K562 (cell line): ENCODE measurements at regions not wholly inside any gene's neighbourhood (a gene's known extent, or its start where the extent isn't known, plus 50 kb on each side); places are given as distances from the start of the nearest gene placed in this dataset.

Experiments used
- ATAC-seq: fragments of 200-7000 bp; cut with Tn5 transposase; 3 replicates; pipeline ENCODE4 v1.9.1; 2020; ENCODE audit warnings: moderate library complexity
- BruUV-seq: library from RNA; stranded (reverse); fragments of 400-500 nt; replicated peaks from 2 replicates; lab custom pipeline; 2021; lab: Mats Ljungman, UMichigan
- CTCF ChIA-PET: fragments of 300-600 bp; formaldehyde crosslinking; extraction: SDS; loops from one replicate; lab custom pipeline; 2021; ENCODE audit warnings: low intra/inter-chr PET ratio; lab: Yijun Ruan, JAX
- POLR2A ChIA-PET: fragments of 300-600, 350-650 bp; sonication (Branson Sonifier 250); formaldehyde crosslinking; extraction: SDS; loops from one replicate; lab custom pipeline; 2021; ENCODE audit warnings: antibody characterized with exemption, inconsistent platforms; lab: Yijun Ruan, JAX
- DNase-seq, 4 experiments: peaks; one replicate each; pipeline versions ENCODE4 v3.0.0 to v3.0.0-alpha.2; 2011 to 2018; ENCODE audit warnings: low spot score in 3 of 4, mixed read lengths in 3 of 4; ENCODE audit errors: extremely low read depth in 1 of 4
- FAIRE-seq: peaks from 2 replicates; lab custom pipeline; 2011; peaks lifted over from hg19 to GRCh38; lab: Jason Lieb, UNC
- H2AFZ ChIP-seq: 2 replicates; pipeline ENCODE4 v1.6.0; 2011; ENCODE audit warnings: low read depth, low read length, control low read depth, inconsistent platforms
- H3K27ac ChIP-seq: fragments of 200-600 bp; 3 replicates; pipeline ENCODE4 v1.8.0; 2011; ENCODE audit warnings: low read depth, mild to moderate bottlenecking, control low read depth, inconsistent platforms, low read length, moderate library complexity, mixed read lengths; ENCODE audit errors: extremely low read depth
- H3K27me3 ChIP-seq, 2 experiments: fragments of 300-600 bp in 1 of 2; 2 replicates in 1 of 2; 3 replicates in 1 of 2; pipeline versions ENCODE4 v1.6.0 to v1.8.0; 2011; ENCODE audit warnings: inconsistent platforms in 2 of 2, low read length in 2 of 2, mild to moderate bottlenecking in 1 of 2, mixed read lengths in 1 of 2, moderate library complexity in 1 of 2; ENCODE audit not compliant: control insufficient read depth in 2 of 2, insufficient read depth in 2 of 2
- H3K36me3 ChIP-seq: fragments of 300-600 bp; 3 replicates; pipeline ENCODE4 v1.8.0; 2011; ENCODE audit warnings: mild to moderate bottlenecking, low read length, inconsistent platforms; ENCODE audit not compliant: control insufficient read depth, insufficient read depth
- H3K4me1 ChIP-seq, 2 experiments: fragments of 200-600 bp in 1 of 2; replicated peaks in 1 of 2; 2 replicates in 1 of 2; 3 replicates in 1 of 2; pipeline versions ENCODE4 v1.5.1 to v1.8.0; 2011; ENCODE audit warnings: inconsistent platforms in 2 of 2, low read length in 2 of 2, mild to moderate bottlenecking in 1 of 2, mixed read lengths in 1 of 2, moderate library complexity in 1 of 2; ENCODE audit not compliant: control insufficient read depth in 2 of 2, insufficient read depth in 2 of 2
- H3K4me2 ChIP-seq: 2 replicates; pipeline ENCODE4 v1.6.1; 2011; ENCODE audit warnings: low read length, control low read depth, inconsistent platforms, mixed read lengths; ENCODE audit not compliant: insufficient read depth
- H3K4me3 ChIP-seq: fragments of 200-600 bp; sonication (generic), shearing (Covaris generic); 2 replicates; pipeline ENCODE4 v1.5.1; 2016; ENCODE audit warnings: control low read depth, inconsistent platforms
- H3K79me2 ChIP-seq: fragments of 200-600 bp; 3 replicates; pipeline ENCODE4 v1.8.0; 2011; ENCODE audit warnings: low read length, inconsistent platforms; ENCODE audit not compliant: control insufficient read depth, insufficient read depth
- H3K9ac ChIP-seq, 2 experiments: 2 replicates each; pipeline versions ENCODE4 v1.6.0 to v1.6.1; 2011; ENCODE audit warnings: low read depth in 2 of 2, low read length in 2 of 2, control low read depth in 1 of 2, inconsistent platforms in 1 of 2, mild to moderate bottlenecking in 1 of 2, mixed read lengths in 1 of 2; ENCODE audit not compliant: insufficient read depth in 1 of 2
- H3K9me1 ChIP-seq: one replicate; pipeline ENCODE4 v1.6.0; 2011; ENCODE audit warnings: inconsistent platforms, mild to moderate bottlenecking, low read length, moderate library complexity; ENCODE audit not compliant: control insufficient read depth, insufficient read depth
- H3K9me3 ChIP-seq: replicated peaks from 2 replicates; pipeline ENCODE4 v1.5.1; 2011; ENCODE audit warnings: low read depth, low read length, inconsistent platforms; ENCODE audit not compliant: control insufficient read depth, insufficient read depth
- H4K20me1 ChIP-seq: replicated peaks from 2 replicates; pipeline ENCODE4 v1.6.1; 2011; ENCODE audit warnings: low read length, inconsistent platforms, mixed read lengths; ENCODE audit not compliant: control insufficient read depth, insufficient read depth
- CBFB ChIP-seq: sonication (generic); formaldehyde crosslinking; IDR thresholded peaks from 2 replicates; pipeline ENCODE4 v1.4.0; 2020; ENCODE audit warnings: mild to moderate bottlenecking, missing genetic modification reagents
- DDX20 ChIP-seq: fragments of 450-650 bp; IDR thresholded peaks from 2 replicates; pipeline ENCODE4 v1.6.1; 2016; ENCODE audit warnings: missing genetic modification characterization, low read depth, mild to moderate bottlenecking, missing compliant biosample characterization, moderate library complexity
- ELF1 ChIP-seq: fragments of 200-800 bp; sonication (Bioruptor generic); IDR thresholded peaks from 2 replicates; pipeline ENCODE4 v1.6.1; 2016; ENCODE audit warnings: missing genetic modification characterization, missing compliant biosample characterization
- NFIC ChIP-seq: fragments of 450-650 bp; IDR thresholded peaks from 2 replicates; pipeline ENCODE4 v1.6.1; 2017; ENCODE audit warnings: mild to moderate bottlenecking, inconsistent platforms
- SNIP1 ChIP-seq: fragments of 450-650 bp; IDR thresholded peaks from 2 replicates; pipeline ENCODE4 v1.7.1; 2017; ENCODE audit warnings: low read depth, mild to moderate bottlenecking
- STAG1 ChIP-seq: sonication (generic); formaldehyde crosslinking; IDR thresholded peaks from 2 replicates; pipeline ENCODE4 v1.5.0; 2020; ENCODE audit warnings: missing genetic modification reagents, borderline replicate concordance
- TAL1 ChIP-seq: fragments of 450-650 bp; IDR thresholded peaks from 2 replicates; pipeline ENCODE4 v1.6.1; 2016; ENCODE audit warnings: mild to moderate bottlenecking
- ZFP36 ChIP-seq: fragments of 150-350 bp; IDR thresholded peaks from 2 replicates; pipeline ENCODE4 v1.6.1; 2018; ENCODE audit warnings: low read length, low read depth; ENCODE audit not compliant: partially characterized antibody
- ZNF165 ChIP-seq: fragments of 250-450 bp; sonication (Bioruptor Pico); IDR thresholded peaks from 2 replicates; pipeline ENCODE4 v1.4.0; 2020; ENCODE audit warnings: borderline replicate concordance
- ZNF23 ChIP-seq: fragments of 250-450 bp; sonication (Bioruptor Pico); IDR thresholded peaks from 2 replicates; pipeline ENCODE4 v1.4.0; 2020; ENCODE audit warnings: mild to moderate bottlenecking
- ZNF561 ChIP-seq: fragments of 450-650 bp; formaldehyde crosslinking; conservative IDR thresholded peaks from 2 replicates; pipeline ENCODE4 v1.4.0; 2020; ENCODE audit warnings: mild to moderate bottlenecking, moderate library complexity
- WGBS: fragments of 100-300 bp; shearing (Covaris generic); methylation state at CpG from one replicate; pipeline ENCODE4 v1.1.6; 2016; ENCODE audit warnings: low coverage, mixed read lengths; ENCODE audit not compliant: insufficient coverage; ENCODE audit errors: missing lambda C conversion rate; 5-methylcytosine and 5-hydroxymethylcytosine counted together
- in situ Hi-C: fragments of 300-500 bp; cut with MboI; formaldehyde crosslinking; loops from 4 replicates; pipeline ENCODE4 v1.15.0; 2018; ENCODE audit warnings: inconsistent platforms, mixed read lengths
- intact Hi-C: fragments of 100-400 bp; cut with micrococcal nuclease; formaldehyde crosslinking; loops from 2 replicates; pipeline ENCODE4 v1.14.2; 2022
- TF ChIP-seq, protein P1 (sequence below): fragments of 250-450 bp; sonication (Bioruptor Pico); IDR thresholded peaks from 2 replicates; pipeline ENCODE4 v1.5.0; 2020; ENCODE audit warnings: mild to moderate bottlenecking, borderline replicate concordance

DNA sequence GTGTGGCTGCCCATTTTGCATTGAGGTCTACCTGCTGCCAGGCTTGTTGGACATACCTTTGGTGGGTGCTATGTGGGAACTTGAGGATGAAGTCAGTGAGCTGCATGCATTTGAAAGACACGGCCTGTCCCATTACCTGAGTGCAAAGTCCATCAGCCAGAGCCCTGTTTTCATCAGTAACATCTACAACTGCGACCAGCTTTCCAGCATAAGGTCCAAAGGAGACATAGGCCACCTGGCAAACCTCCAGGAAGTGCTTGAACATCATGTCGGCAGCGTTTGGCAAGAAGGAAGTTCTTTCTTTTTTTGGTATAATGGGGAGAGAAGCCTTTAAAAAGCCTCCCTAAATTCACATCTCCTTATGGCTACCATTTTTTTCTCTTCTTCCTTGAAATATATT lies 143.1 kb downstream of the FAM161A start:
- BruUV-seq = no TSS peak
- H3K27ac ChIP-seq = no peak overlapping the region
- CTCF ChIA-PET = interaction anchor here (0.6 kb wide), 1 partner anchor 173 kb away, joined by 3 read pairs; no protein-coding TSS in a partner anchor

DNA sequence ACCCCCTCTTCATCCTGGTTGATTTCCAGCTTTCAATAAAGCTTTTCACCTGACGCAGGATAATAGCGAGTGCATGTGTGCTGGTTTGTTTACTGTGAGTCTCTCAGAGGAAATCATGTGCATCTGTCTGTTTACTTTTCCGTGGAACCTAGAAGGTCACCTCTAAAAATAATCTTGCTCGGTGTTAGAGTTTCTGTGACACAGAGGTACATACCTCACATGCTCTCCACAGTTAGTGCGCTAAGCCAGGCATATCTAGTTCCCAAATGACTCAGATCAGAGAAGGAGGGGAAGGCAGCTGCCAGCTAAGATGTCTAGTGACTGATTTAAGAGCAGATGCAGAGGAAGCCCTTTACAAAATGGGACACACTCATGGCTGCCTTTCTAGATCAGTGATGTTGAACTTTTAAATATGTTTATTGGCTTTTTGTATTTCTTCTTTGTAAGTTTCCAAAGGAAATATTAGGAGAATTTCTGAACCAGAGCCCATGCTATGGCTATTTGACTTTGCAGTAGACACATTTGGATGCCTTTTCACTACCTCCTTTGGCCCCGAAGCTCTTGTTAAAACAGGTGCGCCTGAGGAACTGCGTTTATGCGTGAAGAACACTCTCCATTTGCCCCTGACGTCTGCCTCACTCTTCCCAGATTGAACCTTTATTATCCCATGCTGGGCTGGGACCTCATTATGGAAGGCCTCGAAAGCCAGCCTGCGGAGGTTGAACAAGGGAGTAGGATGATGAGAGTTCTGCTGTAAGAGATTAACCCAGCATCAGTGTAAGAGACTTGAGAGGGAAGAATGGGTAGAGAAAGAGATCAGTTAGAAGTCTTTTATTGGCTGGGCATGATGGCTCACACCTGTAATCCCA lies 145.6 kb downstream of the FAM161A start:
- Histone ChIP-seq H3K9me1 (no peaks in the 10 kb centered on the region), H3K27me3 (peaks cover 3 to 21% of the 10 kb centered on the region in 2 experiments; a peak in 4 of 5 replicates), H3K4me2 (no peak overlapping the region), H2AFZ (no peak overlapping the region; the same call in 1 of the 2 replicates), H3K9me3 (no peaks in the 10 kb centered on the region), H4K20me1 (no peaks in the 10 kb centered on the region; the same call in 1 of the 2 replicates), H3K9ac (no peak overlapping the region), H3K79me2 (no peaks in the 10 kb centered on the region), H3K4me1 (peaks cover 0 to 3% of the 10 kb centered on the region in 2 experiments; a peak in 2 of 5 replicates), H3K27ac (no peak overlapping the region), H3K36me3 (no peaks in the 10 kb centered on the region), H3K4me3 (no peak overlapping the region)
- 22% methylated on average over 12 of the region's 12 CpGs for WGBS
- in situ Hi-C loops = no loop called here
- no TSS peak for BruUV-seq
- peak; percentile 76 for ATAC-seq
- intact Hi-C loops = no loop called here
- ChIA-PET CTCF (no interaction called here), POLR2A (interaction anchor here (1.9 kb wide), 1 partner anchor 11 kb away, joined by 6 read pairs; no protein-coding TSS in a partner anchor)
- FAIRE-seq = no peak
- peak in 1 of 4 experiments; percentile 41 for DNase-seq
- TF ChIP-seq ZNF165 (CRISPR knock-in tag) (no peak), ZNF23 (CRISPR knock-in tag) (no peak), CBFB (CRISPR knock-in tag) (no peak), ZNF561 (CRISPR knock-in tag) (no peak), STAG1 (CRISPR knock-in tag) (no peak), ZFP36 (no peak), ELF1 (tag) (no peak), TAL1 (no peak), SNIP1 (no peak)
- TF ChIP-seq, protein P1, sequence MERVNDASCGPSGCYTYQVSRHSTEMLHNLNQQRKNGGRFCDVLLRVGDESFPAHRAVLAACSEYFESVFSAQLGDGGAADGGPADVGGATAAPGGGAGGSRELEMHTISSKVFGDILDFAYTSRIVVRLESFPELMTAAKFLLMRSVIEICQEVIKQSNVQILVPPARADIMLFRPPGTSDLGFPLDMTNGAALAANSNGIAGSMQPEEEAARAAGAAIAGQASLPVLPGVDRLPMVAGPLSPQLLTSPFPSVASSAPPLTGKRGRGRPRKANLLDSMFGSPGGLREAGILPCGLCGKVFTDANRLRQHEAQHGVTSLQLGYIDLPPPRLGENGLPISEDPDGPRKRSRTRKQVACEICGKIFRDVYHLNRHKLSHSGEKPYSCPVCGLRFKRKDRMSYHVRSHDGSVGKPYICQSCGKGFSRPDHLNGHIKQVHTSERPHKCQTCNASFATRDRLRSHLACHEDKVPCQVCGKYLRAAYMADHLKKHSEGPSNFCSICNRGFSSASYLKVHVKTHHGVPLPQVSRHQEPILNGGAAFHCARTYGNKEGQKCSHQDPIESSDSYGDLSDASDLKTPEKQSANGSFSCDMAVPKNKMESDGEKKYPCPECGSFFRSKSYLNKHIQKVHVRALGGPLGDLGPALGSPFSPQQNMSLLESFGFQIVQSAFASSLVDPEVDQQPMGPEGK (CRISPR knock-in tag) = no peak

More for the DNA sequence above, 143.1 kb downstream of the FAM161A start:
- H3K9me1 ChIP-seq = no peaks in the 10 kb centered on the region
- no peaks in the 10 kb centered on the region for H3K79me2 ChIP-seq
- H3K27me3 ChIP-seq = peaks cover 3 to 32% of the 10 kb centered on the region in 2 experiments; a peak in 4 of 5 replicates
- TF ChIP-seq NFIC (0 out of 2 replicates have a peak, but pooled peaks have one; percentile 33), DDX20 (no peak)
- TF ChIP-seq, all 486 proteins: peak for 1
- Histone ChIP-seq H3K4me3 (no peak overlapping the region), H3K9ac (no peak overlapping the region), H3K36me3 (no peaks in the 10 kb centered on the region), H3K9me3 (no peaks in the 10 kb centered on the region), H4K20me1 (no peaks in the 10 kb centered on the region; the same call in 1 of the 2 replicates), H3K4me1 (peaks cover 0 to 3% of the 10 kb centered on the region in 2 experiments; a peak in 2 of 5 replicates), H2AFZ (peak overlapping the region; percentile 28; the same call in 1 of the 2 replicates), H3K4me2 (no peak overlapping the region)
- FAIRE-seq = no peak
- WGBS = 10% methylated on average over 4 of the region's 4 CpGs
- in situ Hi-C loops (no loop called here), intact Hi-C loops (no loop called here)
- POLR2A ChIA-PET = interaction anchor here (1.1 kb wide), 1 partner anchor 8 kb away, joined by 3 read pairs; no protein-coding TSS in a partner anchor
- DNase-seq = no peak
- no peak for ATAC-seq
